CD4-positive, alpha-beta T cell (primary cell): ENCODE measurements at regions not wholly inside any gene's neighbourhood (a gene's known extent, or its start where the extent isn't known, plus 50 kb on each side); places are given as distances from the start of the nearest gene placed in this dataset.

Experiments
- ATAC-seq: fragments of 200-7000 bp; cut with Tn5 transposase; one replicate; pipeline ENCODE4 v1.10.0; 2022; ENCODE audit warnings: mild to moderate bottlenecking; ENCODE audit not compliant: poor library complexity
- CTCF ChIA-PET: fragments of 350-600 bp; sonication (Branson Sonifier 250); formaldehyde crosslinking; loops from one replicate; lab custom pipeline; 2021; ENCODE audit warnings: antibody characterized with exemption, inconsistent platforms; lab: Charles Lee
- POLR2A ChIA-PET: fragments of 350-600 bp; sonication (Branson Sonifier 250); formaldehyde crosslinking; loops from one replicate; lab custom pipeline; 2021; ENCODE audit warnings: antibody characterized with exemption, inconsistent platforms; lab: Charles Lee
- DNase-seq, 14 experiments: peaks; one replicate each; pipeline ENCODE4 v3.0.0-alpha.2; 2013 to 2020; ENCODE audit warnings: mixed read lengths in 2 of 14
- H3K27ac ChIP-seq, 2 donors: one replicate each; pipeline versions ENCODE4 v1.5.1 to v1.7.0; 2013; ENCODE audit warnings: low read length in 2 of 2, low read depth in 1 of 2, mild to moderate bottlenecking in 1 of 2
- H3K27me3 ChIP-seq, 2 experiments: 1 replicate in 1 of 2; 2 replicates in 1 of 2; pipeline versions ENCODE4 v1.6.1 to v1.7.0; 2013; ENCODE audit warnings: low read length in 2 of 2, control low read depth in 1 of 2, mild to moderate bottlenecking in 1 of 2, moderate library complexity in 1 of 2; ENCODE audit not compliant: insufficient read depth in 2 of 2, control insufficient read depth in 1 of 2
- H3K36me3 ChIP-seq: one replicate; pipeline ENCODE4 v1.6.1; 2013; ENCODE audit warnings: low read length, control low read depth; ENCODE audit not compliant: insufficient read depth
- H3K4me1 ChIP-seq: one replicate; pipeline ENCODE4 v1.6.1; 2013; ENCODE audit warnings: low read length, control low read depth; ENCODE audit not compliant: insufficient read depth
- H3K4me3 ChIP-seq: one replicate; pipeline ENCODE4 v1.5.1; 2013; ENCODE audit warnings: mild to moderate bottlenecking, low read length, moderate library complexity
- H3K9me3 ChIP-seq, 2 experiments: 1 replicate in 1 of 2; 2 replicates in 1 of 2; pipeline versions ENCODE4 v1.6.1 to v1.7.0; 2013; ENCODE audit warnings: low read length in 2 of 2, mild to moderate bottlenecking in 2 of 2, control low read depth in 1 of 2, moderate library complexity in 1 of 2; ENCODE audit not compliant: control insufficient read depth in 1 of 2, insufficient read depth in 1 of 2
- H3K27ac Mint-ChIP-seq: one replicate; pipeline ENCODE4 v1.8.0; 2020; ENCODE audit warnings: mixed read lengths
- H3K27me3 Mint-ChIP-seq: one replicate; pipeline ENCODE4 v1.8.0; 2021; ENCODE audit warnings: mixed read lengths
- H3K36me3 Mint-ChIP-seq: one replicate; pipeline ENCODE4 v1.8.0; 2021; ENCODE audit warnings: low read depth, mixed read lengths
- H3K4me1 Mint-ChIP-seq: one replicate; pipeline ENCODE4 v1.8.0; 2021; ENCODE audit warnings: low read depth, mixed read lengths
- H3K4me3 Mint-ChIP-seq: one replicate; pipeline ENCODE4 v1.8.0; 2020; ENCODE audit warnings: mild to moderate bottlenecking, mixed read lengths
- H3K9me3 Mint-ChIP-seq: one replicate; pipeline ENCODE4 v1.8.0; 2020; ENCODE audit warnings: mixed read lengths
- CTCF ChIP-seq: fragments of 200-600 bp; IDR thresholded peaks from one replicate; pipeline ENCODE4 v1.8.0; 2022; ENCODE audit warnings: antibody characterized with exemption, mild to moderate bottlenecking
- intact Hi-C, 2 experiments: fragments of 100-400 bp; cut with DNase I in 1 of 2; cut with micrococcal nuclease in 1 of 2; formaldehyde crosslinking; loops; one replicate each; pipeline versions ENCODE4 v1.15.1 to v1.9.0; 2023 to 2025; cut with DNase I, micrococcal nuclease

- peaks cover 14% of the 10 kb centered on the region for H3K36me3 Mint-ChIP-seq
- intact Hi-C loops, result no loop called here
- Histone ChIP-seq H3K36me3 (no peaks in the 10 kb centered on the region), H3K4me3 (no peak overlapping the region), H3K4me1 (no peaks in the 10 kb centered on the region), H3K27ac (no peak overlapping the region), H3K27me3 (no peaks in the 10 kb centered on the region), H3K9me3 (peaks cover 9 to 78% of the 10 kb centered on the region in 2 experiments)
- peaks cover 10% of the 10 kb centered on the region for H3K9me3 Mint-ChIP-seq
- no peaks in the 10 kb centered on the region for H3K27me3 Mint-ChIP-seq
- no peak overlapping the region for H3K4me3 Mint-ChIP-seq
- TF ChIP-seq CTCF, result no peak
- no peaks in the 10 kb centered on the region for H3K4me1 Mint-ChIP-seq
- H3K27ac Mint-ChIP-seq, result no peak overlapping the region
- CTCF ChIA-PET, result no interaction called here
- no peak for ATAC-seq
- POLR2A ChIA-PET, result no interaction called here
- no peak for DNase-seq
These were observed 1958.5 kb upstream of the DEFB115 start for GRCh38 chr20:29298759-29299613.

- CTCF ChIA-PET, result no interaction called here
- peaks cover 20% of the 10 kb centered on the region for H3K36me3 Mint-ChIP-seq
These were observed 1957.5 kb upstream of the DEFB115 start for GRCh38 chr20:29299811-29300578.

More at GRCh38 chr20:29299811-29300578, 1957.5 kb upstream of the DEFB115 start:
- H3K27ac ChIP-seq, result no peak overlapping the region
- H3K27me3 ChIP-seq, result no peaks in the 10 kb centered on the region
- TF ChIP-seq CTCF, result no peak
- DNase-seq, result no peak
- no peaks in the 10 kb centered on the region for H3K4me1 ChIP-seq
- no peaks in the 10 kb centered on the region for H3K27me3 Mint-ChIP-seq
- no peaks in the 10 kb centered on the region for H3K4me1 Mint-ChIP-seq
- H3K9me3 ChIP-seq, result peaks cover 11 to 78% of the 10 kb centered on the region in 2 experiments
- no peak for ATAC-seq
- no peaks in the 10 kb centered on the region for H3K36me3 ChIP-seq
- H3K4me3 Mint-ChIP-seq, result no peak overlapping the region
- peaks cover 17% of the 10 kb centered on the region for H3K9me3 Mint-ChIP-seq
- POLR2A ChIA-PET, result no interaction called here
- no peak overlapping the region for H3K27ac Mint-ChIP-seq
- no peak overlapping the region for H3K4me3 ChIP-seq
- intact Hi-C loops, result no loop called here
